ENCODE measurements at regions not wholly inside any gene's neighbourhood (a gene's known extent, or its start where the extent isn't known, plus 50 kb on each side); places are given as distances from the start of the nearest gene placed in this dataset.

DNA sequence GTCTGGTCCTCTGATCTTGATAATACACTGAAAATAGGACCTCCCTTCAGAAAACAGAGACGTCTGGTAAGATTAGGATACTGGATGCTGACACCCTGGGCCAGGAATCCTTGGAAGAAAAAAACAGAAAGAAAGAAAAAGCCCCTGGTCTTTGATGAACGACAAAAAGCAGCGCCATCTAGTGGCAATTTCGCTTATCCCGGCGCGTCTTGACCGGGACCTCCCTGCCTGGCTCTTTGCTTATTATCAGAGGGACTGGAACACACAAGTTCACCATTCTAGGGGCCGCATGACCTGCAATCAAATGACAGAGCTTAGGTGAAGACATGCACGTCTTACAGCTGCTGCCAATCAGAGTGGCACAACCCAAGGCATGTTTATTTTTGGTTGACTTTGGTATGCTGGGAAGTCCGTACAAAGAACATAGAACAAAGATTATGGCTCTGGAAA lies 114.9 kb upstream of the NFIB start:
- DNase-seq (ENCODE audit: low read depth) = peak; percentile 14

DNA sequence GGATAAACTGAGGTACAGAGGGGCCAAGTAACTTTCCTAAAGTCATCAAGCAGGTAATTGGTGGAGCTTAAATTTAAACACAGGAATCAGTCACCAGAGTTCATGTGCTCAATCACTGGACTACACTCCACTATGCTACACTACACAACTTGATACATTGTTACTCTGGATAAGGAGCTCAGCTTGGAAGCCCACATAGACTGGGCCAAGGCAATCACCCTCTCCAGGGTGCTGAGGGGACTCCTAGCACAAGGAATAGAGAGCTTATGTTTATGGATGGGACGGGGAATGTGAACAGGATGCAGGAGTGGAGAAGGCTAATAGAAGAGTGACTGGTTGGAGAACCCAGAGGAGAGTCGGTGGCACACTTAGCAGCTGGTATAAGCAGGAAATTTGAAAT lies 113.5 kb upstream of the NFIB start:
- no peak for DNase-seq (ENCODE audit: low read depth)

DNA sequence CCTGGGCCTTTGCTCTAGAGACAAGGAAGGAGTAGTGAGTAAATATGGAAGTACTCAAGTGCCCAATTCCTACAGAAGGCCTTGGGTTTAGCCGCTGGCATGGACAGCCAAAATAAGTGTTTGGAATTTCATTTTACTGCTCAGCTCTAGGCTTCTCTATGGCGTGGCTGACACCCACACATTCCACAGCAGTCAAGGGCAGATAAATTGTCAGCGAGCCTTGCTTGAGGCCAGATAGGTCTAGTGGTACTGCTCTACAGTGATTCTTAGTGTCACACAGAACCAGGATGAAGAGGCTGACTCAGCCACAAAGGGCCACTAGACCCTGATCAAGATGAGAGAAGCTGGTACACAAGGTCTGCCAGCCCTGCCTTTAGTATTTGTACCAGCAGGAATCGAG lies 111.0 kb upstream of the NFIB start:
- DNase-seq (ENCODE audit: low read depth) = no peak

- no peak for DNase-seq (ENCODE audit: low read depth)
These were observed 110.3 kb upstream of the NFIB start for GRCh38 chr9:14424289-14424688.

DNA sequence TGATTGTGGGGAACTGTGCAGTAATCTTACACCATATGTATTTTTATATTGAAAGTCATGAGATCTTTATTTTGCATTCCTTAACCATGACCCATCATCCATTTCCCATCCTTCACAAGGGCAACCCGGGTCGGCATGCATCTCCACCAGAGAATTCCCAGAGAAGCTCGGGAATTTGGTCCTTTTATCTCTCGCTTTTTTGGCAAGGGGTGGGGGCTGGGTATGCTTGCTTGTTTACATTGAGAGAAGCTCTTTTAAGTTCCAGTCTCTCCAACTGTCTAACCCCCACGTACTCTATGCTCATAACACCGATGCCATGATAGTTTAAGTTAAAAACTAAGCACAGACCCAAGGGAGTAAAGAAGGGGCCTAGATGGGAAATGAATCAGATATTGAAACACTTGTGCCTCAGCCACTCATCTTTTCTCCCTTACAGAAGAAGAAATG lies 109.9 kb upstream of the NFIB start:
- DNase-seq (ENCODE audit: low read depth) = no peak

DNA sequence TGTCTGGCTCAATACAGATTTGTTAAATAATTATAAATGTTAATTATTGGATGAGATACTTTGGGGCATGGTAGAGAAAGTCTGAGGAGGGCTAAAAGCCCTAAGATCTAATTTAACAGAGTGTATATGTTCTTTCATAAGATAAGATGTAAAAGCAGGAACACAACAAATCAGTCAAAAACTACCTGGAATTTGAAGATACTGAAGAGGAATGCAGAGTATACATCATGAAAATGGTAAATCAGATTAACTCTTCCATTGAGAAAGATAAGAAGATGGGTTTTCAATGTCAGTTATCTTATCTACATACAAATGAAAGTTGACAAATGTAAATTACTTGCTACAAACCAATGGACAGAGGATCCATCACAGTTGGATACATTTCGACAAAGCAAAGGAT lies 107.3 kb upstream of the NFIB start:
- DNase-seq (ENCODE audit: low read depth) = no peak

- no peak for DNase-seq (ENCODE audit: low read depth)
These were observed 105.3 kb upstream of the NFIB start for GRCh38 chr9:14418941-14419937.

DNA sequence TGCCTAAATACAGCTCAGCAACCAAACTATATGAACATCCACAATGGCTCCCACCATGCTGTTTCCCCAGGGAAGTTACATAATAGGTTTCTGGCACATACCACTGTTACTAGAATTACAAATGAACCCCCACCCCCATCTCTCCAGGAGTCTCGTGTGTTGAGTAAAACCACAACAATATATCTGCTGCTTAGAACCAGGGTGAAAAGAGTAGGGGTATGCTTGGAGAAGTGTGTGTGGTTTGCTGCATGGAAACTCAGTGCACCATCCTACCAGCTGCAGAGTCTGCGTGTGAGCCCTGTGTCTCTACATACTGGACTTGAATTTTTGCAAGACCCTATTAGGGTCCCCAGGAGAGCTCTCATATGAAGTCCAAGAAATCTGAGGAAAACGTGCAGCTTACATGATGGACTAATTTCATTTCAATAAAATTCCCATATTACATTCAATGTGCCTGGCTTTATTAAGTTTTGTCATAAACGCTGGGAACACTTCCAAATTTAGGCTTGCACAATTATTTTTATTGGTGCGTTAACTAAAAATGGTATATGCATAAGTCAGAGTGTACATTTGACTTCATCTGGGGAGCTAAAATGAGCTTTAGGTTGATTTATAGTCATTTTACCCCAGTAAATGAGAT lies 104.5 kb upstream of the NFIB start:
- DNase-seq (ENCODE audit: low read depth) = no peak

GRCh38 chr9:14417237-14417636 lies 103.3 kb upstream of the NFIB start:
- DNase-seq (ENCODE audit: low read depth) = no peak

DNA sequence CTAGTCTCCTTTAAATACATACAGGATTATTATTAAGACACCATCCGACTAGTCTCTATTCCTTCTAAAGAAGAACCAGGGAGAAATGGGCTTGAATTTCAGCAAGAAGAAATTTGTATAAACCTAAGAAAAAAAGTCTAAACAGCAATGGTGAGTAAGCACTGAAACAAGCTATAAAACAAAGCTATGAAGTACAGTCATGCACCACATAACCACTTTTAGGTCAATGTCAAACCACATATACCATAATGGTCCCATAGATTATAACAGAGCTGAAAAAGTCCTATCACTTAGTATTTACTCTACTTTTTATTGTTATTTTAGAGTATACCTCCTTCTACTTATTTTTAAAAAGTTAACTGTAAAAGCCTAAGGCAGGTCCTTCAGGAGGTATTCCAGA lies 102.0 kb upstream of the NFIB start:
- DNase-seq (ENCODE audit: low read depth) = no peak

GRCh38 chr9:14413812-14414211 lies 99.9 kb upstream of the NFIB start:
- DNase-seq (ENCODE audit: low read depth) = no peak

DNA sequence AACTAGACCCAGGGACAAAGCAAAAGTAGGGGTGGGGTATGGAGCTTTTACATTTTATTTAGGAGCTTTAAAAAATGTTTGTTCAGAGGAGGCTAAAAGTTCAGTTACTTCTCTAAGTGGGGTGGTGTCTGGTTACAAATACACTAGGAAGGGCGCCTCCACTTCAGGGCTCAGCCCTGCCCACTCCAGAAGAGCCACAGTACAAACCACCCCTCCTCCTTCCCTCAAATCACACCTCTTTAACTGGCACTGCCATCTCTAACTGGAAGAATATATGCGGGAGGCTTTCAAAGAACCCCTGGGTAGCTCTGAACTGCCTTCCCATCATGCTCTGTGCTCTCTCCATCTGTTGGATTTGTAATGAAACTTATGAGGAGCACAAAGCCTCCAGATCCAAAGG lies 98.8 kb upstream of the NFIB start:
- DNase-seq (ENCODE audit: low read depth) = no peak

DNA sequence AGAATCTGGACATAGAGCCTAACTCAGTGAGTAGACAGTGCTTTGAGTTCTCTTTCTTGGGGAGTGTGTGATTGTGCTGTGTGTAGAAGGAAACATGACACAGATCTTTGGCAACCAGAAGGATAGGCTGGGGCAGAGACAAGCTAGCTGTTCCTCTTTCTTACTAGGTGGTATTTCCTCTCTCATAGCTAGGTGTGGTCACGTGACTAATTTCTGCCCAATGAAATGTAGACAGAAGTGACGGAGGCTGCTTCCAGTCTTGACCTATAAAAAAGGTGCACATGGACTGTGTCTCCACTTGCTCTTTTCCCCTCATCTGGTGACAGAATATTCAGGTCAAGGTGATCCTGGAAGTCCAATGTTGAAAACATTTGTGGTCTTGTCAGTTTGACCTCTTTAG lies 92.5 kb upstream of the NFIB start:
- DNase-seq (ENCODE audit: low read depth) = no peak

DNA sequence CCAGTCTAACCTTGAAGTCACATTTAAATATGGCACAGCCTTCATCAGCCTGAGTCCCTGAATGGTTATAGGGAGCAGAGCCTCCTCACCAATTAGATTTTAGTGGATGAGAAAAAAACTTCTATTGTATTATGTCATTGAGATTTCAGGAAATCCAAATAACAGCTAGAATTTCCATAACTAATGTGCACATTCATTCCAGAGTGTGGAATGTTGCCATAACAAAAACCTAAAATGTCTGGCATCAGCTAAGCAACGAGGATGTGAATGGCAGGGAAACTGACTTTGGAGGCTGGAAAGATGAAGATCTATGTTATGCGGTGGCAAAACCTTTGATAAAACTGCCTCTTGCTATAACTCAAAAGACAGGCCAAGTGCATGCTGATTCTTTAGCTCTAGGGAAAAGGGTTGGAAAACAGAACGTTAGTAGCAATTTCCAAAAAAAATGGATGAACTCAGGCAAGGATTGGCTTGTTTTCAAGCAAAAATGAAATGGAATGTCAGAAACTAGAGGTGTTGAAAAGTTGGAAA lies 91.3 kb upstream of the NFIB start:
- no peak for DNase-seq (ENCODE audit: low read depth)

DNA sequence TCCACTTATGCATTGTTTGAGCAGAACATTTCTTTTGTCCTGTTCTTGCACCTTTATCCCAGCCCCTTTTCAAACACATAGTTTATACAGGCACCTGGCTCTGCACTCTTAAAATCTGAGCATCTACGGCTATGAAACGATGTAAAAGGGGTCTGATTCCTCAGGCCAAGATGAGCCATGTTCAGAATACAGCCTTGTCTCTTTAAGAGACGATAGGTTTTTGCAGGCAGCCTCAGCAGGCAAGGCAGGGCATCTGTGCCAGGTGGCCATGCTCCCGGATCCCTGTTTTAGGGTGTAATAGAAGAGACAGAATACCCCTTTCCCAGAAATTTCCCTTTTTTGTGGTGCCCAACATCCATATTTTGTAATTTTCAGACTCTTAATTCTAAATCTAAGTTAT lies 89.1 kb upstream of the NFIB start:
- no peak for DNase-seq (ENCODE audit: low read depth)

- DNase-seq (ENCODE audit: low read depth) = no peak
These were observed 88.6 kb upstream of the NFIB start for GRCh38 chr9:14402583-14402982.

DNA sequence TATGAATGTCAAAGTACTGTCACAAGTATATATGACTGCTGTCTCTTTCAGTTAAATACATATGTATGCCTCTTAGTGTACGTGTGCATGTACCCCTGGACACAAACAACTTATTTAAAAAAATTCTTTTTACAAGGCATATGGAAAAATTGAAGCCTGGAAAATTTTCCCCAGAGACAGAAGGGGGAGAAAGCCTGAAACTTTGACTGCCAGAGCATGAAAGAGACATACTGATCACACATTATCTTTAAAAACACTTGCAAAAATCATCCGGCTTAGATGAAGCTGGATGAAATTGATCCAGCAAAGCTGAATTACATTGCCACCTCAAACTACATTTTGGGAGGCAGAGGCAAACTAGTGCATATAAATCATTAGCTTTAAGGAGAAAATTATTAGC lies 88.0 kb upstream of the NFIB start:
- no peak for DNase-seq (ENCODE audit: low read depth)

DNA sequence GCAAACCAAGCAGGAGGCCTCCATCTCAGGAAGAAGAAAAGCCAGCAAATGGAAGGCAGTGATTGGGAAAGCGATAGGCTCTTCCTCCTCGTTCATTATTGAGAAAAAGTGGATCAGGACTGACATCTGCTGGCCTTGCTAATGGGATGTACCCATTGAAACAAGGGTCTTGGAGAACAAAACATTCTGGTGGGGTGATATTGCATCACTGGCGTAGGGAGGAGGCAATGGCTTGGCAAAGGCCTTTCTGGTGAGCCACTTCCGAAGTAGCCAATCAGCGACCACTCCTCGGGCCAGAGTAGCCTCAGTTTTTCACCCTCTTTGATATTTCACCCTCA lies 86.7 kb upstream of the NFIB start:
- DNase-seq (ENCODE audit: low read depth) = no peak

DNA sequence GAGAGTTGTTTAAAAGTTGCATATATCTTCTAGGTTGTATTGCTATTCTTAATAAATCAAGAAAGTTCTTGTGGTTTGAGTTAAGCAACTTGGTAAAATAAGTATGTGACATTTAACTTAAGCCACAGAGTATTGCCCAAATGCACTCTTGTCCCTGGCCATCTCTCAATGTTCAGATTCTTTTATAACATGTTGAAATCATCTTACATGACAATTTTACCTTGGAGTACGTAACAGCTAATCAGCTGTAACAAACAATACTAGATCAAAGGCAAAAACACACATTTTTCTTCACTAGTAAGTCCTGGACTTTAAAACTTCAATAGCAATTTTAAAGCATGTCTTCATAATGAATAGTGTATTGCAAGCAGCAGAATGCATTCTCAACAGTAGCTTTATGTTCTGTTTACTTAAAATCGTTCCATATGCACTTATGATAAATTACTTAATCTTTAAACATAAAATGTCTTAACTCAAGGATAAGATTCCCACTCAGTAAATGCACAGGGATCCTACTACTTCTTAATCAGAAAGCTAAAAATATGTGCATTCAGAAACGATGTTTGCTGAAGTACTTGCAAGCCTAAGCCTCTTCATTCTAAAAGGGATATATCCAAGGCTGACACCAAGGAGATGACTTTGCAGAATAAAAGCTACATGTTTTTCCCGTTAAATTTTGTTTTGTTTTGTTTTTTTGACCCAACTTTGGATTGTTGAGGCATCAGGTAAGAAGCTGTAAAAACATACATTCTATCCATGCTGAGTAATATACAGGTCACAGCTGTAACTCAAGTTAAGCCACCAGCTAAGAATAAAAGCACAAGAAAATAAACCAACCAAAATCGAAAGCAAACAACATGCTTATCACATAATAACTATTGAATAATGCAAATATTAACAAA lies 86.1 kb upstream of the NFIB start:
- DNase-seq (ENCODE audit: low read depth) = no peak

- no peak for DNase-seq (ENCODE audit: low read depth)
These were observed 84.5 kb upstream of the NFIB start for GRCh38 chr9:14398473-14398872.

- DNase-seq (ENCODE audit: low read depth) = no peak
These were observed 82.2 kb upstream of the NFIB start for GRCh38 chr9:14396171-14396570.

Measured in activated T-cell treated with anti-CD3 and anti-CD28 coated beads for 48 hours (primary cell).